Gastroesophageal sphincter (tissue), 3 donors: ENCODE measurements at regions not wholly inside any gene's neighbourhood (a gene's known extent, or its start where the extent isn't known, plus 50 kb on each side); places are given as distances from the start of the nearest gene placed in this dataset.

ENCODE experiments used
- CTCF ChIP-seq, 4 experiments: fragments of 200-600 bp in 2 of 4; fragments of 450-650 bp in 2 of 4; sonication (generic) in 1 of 4; IDR thresholded peaks; one replicate each; pipeline ENCODE4 v1.5.1; 2017 to 2019; ENCODE audit warnings: antibody characterized with exemption in 4 of 4, mild to moderate bottlenecking in 2 of 4, moderate library complexity in 2 of 4
- EP300 ChIP-seq: sonication (generic); formaldehyde crosslinking; IDR thresholded peaks from one replicate; pipeline ENCODE4 v1.6.1; 2017; ENCODE audit warnings: antibody characterized with exemption, mild to moderate bottlenecking
- POLR2AphosphoS5 ChIP-seq: sonication (generic); formaldehyde crosslinking; IDR thresholded peaks from one replicate; pipeline ENCODE4 v1.6.1; 2017; ENCODE audit warnings: antibody characterized with exemption

- TF ChIP-seq EP300 (no peak), CTCF (IDR thresholded peaks at IDR 0.05) (no peak), POLR2AphosphoS5 (no peak)
Measured at GRCh38 chr1:219438386-219438785, 174.5 kb downstream of the ZC3H11B start.
